ENCODE measurements at regions not wholly inside any gene's neighbourhood (a gene's known extent, or its start where the extent isn't known, plus 50 kb on each side); places are given as distances from the start of the nearest gene placed in this dataset.
A peak's percentile ranks its signal among the peaks of the same experiment; 100 is the strongest.

DNA sequence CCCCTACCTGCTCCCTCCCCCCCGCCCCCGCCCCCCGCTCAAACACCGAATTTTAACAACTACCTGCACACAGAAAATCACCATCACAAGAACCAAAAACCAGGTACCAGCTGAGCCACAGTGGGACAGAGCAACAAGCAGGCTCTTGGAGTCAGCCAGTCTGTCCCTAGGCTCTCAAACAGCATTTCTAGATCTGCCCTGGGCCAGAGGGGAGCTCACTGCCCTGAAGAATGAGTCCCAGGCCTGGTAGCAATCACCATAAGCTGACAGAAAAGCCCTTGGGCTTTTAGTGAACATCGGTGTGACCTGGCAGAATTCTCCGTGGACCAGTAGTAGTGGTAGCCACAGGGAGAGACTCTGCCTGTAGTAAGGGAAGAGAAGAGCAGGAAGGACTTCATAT lies 58.3 kb downstream of the C11orf87 start:
- no peak overlapping the region for H3K4me3 ChIP-seq (replicated peaks; ENCODE audit: low read depth, low read length)
- DNase-seq (ENCODE audit: low read depth) = no peak
- TF ChIP-seq, protein P1, sequence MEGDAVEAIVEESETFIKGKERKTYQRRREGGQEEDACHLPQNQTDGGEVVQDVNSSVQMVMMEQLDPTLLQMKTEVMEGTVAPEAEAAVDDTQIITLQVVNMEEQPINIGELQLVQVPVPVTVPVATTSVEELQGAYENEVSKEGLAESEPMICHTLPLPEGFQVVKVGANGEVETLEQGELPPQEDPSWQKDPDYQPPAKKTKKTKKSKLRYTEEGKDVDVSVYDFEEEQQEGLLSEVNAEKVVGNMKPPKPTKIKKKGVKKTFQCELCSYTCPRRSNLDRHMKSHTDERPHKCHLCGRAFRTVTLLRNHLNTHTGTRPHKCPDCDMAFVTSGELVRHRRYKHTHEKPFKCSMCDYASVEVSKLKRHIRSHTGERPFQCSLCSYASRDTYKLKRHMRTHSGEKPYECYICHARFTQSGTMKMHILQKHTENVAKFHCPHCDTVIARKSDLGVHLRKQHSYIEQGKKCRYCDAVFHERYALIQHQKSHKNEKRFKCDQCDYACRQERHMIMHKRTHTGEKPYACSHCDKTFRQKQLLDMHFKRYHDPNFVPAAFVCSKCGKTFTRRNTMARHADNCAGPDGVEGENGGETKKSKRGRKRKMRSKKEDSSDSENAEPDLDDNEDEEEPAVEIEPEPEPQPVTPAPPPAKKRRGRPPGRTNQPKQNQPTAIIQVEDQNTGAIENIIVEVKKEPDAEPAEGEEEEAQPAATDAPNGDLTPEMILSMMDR (IDR thresholded peaks at IDR 0.05; ENCODE audit: low read length, missing control alignments) = no peak

DNA sequence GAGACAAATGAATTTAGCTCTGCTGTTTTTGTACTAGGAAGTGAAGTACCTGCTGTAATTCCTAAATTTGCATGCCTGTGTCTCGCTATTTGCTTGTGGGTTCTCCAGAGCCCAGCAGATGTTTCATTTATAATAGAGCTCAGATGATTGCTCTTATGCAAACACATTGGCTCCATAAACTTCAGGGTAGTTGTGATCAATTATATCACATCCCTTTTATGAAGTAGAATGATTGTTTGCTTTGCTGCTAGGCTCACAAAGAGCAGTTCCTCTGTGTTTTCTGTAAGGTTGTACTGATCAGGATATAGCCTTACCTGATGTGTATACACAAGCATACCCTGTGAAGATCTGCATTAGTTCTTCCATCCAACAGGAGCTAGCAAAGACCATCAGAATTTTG lies 64.1 kb downstream of the C11orf87 start:
- TF ChIP-seq, protein P1 (IDR thresholded peaks at IDR 0.05; ENCODE audit: low read length, missing control alignments) = no peak
- no peak overlapping the region for H3K4me3 ChIP-seq (replicated peaks; ENCODE audit: low read depth, low read length)
- DNase-seq (ENCODE audit: low read depth) = no peak

DNA sequence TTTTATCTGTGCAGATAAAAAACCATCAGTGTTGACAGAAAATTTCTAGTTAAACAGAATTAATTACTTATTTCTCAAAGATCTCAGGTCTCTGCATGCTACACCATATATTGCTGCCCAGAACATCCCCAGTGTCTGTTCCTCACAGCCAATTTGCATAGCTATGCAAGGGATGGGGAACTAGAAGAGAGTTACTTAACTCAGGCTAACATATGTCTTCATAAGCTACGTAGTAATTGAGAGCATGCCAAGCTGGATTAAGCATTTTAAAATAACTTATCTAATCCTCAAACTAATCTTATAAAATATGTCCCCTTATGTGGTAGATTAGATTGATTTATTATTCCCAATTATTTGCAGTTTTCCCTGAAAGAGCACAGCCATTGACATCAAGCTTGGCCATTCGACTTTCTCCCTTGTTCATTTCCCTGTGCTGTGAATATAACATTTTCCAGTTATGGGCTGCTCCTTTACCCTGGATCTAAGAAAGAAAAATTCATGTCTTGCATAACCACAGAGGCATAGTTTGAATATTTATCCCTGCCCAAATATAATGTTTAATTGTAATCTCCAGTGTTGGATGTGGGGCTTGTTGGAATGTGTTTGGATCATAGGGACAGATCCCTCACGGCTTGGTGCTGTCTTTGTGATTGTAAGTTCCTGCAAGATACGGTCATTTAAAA lies 69.1 kb downstream of the C11orf87 start:
- peak; percentile 2 for DNase-seq (ENCODE audit: low read depth)
- no peak overlapping the region for H3K4me3 ChIP-seq (replicated peaks; ENCODE audit: low read depth, low read length)
- TF ChIP-seq, protein P1 (IDR thresholded peaks at IDR 0.05; ENCODE audit: low read length, missing control alignments) = no peak

DNA sequence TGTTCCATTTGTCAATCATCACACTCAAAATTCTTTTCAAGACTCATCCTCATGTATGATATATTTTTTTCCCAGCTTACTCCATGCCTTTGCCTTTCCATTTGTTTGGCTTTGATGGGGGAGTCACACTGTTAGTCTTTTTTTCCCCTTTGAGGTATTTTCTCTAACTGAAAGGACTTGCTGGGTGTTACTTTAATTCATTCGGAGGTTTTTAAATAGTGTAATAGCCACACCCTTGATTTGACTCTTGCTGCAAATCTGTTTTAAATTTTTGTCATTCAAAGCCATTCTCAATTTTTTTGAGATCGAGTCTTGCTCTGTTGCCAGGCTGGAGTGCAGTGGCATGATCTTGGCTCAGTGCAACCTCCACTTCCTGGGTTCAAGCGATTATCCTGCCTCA lies 84.1 kb downstream of the C11orf87 start:
- TF ChIP-seq, protein P1 (IDR thresholded peaks at IDR 0.05; ENCODE audit: low read length, missing control alignments) = no peak
- no peak for DNase-seq (ENCODE audit: low read depth)
- H3K4me3 ChIP-seq (replicated peaks; ENCODE audit: low read depth, low read length) = no peak overlapping the region

DNA sequence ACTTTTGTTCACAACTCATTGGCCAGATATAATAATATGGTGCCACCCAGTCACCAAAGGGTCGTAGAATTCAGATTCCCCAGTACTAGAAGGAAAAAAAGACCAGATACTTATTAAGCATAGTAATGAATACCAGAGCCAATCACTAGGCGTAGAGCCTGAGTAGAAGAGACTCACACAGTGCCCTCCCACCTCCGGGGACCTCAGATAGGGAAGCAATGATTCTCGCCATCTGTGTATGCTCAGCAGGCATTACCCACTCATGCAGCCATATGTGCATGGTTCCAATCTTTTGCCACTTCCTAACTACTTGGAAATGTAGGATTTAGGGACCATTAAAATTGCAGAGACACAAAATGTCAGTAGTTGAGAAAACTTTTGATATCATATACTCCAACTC lies 85.3 kb downstream of the C11orf87 start:
- TF ChIP-seq, protein P1 (IDR thresholded peaks at IDR 0.05; ENCODE audit: low read length, missing control alignments) = no peak
- no peak for DNase-seq (ENCODE audit: low read depth)
- no peak overlapping the region for H3K4me3 ChIP-seq (replicated peaks; ENCODE audit: low read depth, low read length)

DNA sequence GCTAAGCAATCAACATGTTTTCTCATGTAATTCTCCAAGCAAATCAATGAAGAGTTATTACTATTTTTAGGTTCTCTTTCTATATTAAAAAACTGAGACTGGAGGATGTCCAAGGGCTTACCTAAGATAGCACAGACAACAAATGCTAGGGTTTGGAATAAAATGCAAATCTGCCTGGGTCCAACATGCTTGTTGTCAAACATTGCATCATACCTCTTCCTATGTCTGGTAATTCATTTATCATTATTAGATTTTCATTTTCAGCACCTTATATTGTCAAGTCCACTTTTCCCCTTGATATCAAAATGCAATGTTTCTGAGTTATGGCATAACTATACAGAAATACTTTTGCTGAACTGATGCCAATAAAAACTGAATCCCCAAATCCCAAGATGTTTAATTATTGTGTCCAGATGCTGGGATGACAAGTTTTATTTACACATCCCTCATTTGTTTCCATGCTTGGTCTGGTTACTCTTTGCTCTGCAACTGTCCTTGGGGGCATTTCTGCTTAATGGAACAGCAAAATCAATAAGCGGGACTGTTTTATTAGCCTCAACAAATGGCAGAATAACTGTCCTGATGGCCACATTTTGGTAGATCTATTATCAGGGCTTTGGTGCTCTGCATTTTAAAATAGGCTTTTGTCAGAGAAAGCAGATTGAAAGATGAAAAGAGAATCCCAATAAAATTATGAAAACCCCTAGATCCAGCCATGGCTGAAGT lies 86.0 kb downstream of the C11orf87 start:
- DNase-seq (ENCODE audit: low read depth) = no peak
- no peak overlapping the region for H3K4me3 ChIP-seq (replicated peaks; ENCODE audit: low read depth, low read length)
- TF ChIP-seq, protein P1 (IDR thresholded peaks at IDR 0.05; ENCODE audit: low read length, missing control alignments) = no peak
